ENCODE measurements at regions not wholly inside any gene's neighbourhood (a gene's known extent, or its start where the extent isn't known, plus 50 kb on each side); places are given as distances from the start of the nearest gene placed in this dataset.

- no peak for TF ChIP-seq CTCF (IDR thresholded peaks at IDR 0.05)
- TF ChIP-seq POLR2A (IDR thresholded peaks at IDR 0.05) = no peak
- TF ChIP-seq POLR2AphosphoS5 (IDR thresholded peaks at IDR 0.05) = no peak
- TF ChIP-seq EP300 (IDR thresholded peaks at IDR 0.05) = no peak
Measured at GRCh38 chr9:80440724-80441123, 869.0 kb downstream of the TLE4 start.
